ENCODE measurements at regions not wholly inside any gene's neighbourhood (a gene's known extent, or its start where the extent isn't known, plus 50 kb on each side); places are given as distances from the start of the nearest gene placed in this dataset.
"Not testable (repeated sequence)": the region's sequence is repeated elsewhere in the genome, so short reads cannot be mapped to it uniquely, and the experiment has no call there.

GRCh38 chr11:57871231-57871630 lies 109.6 kb downstream of the CTNND1 start:
- DNase-seq: no peak

DNA sequence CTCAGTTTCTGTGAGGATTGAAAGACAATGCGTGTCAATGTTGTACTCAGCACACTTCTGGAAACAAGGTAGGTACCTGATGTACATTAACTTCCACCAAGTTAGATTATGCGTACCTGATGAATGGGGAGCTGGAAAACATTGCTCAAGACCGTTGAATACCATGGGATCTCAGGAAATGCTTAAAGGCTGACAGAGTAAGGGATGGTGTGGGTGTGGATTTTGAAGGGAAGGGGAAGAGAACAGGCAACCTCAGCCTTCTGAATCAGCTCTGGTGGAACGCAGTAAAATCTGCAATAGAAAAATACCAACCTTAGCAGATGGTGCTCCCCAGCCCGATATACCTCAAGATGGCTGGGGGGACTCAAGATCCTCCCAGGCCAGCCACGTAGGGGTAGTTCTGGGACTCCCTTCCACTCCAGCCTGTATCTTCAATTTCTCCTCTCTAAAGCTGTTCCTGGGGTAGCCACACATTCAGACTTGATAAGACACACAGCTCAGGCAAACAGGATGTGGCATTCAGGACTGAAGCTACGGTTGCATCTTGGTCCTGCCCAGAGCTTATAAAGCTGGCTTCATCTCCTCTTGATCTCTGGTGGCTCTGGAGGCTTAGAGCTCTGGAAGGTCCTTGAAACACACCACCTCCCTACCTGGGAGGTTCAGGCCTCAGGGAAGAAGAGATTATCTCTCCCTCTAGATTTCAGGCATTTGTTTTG lies 111.8 kb downstream of the CTNND1 start:
- DNase-seq: no peak

DNA sequence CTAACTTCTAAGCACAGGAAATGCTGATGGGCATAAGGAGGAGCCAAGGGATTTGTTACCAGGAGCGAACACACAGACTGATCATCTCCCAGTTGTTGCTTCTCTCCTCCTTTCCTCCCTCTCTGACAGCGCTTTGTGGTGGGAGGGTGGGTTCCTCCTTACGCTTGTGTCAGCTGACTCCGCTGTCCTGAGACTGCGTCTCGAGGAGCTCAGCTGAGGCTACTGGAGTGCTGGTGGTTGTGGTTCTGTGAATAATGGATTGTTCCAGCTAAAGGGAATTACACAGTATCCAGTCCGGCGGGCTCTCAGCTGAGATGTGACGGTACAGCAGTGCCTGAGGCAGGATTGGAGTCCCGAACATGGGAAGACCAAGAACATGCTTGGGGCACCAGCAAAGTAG lies 113.4 kb downstream of the CTNND1 start:
- no peak for DNase-seq

GRCh38 chr11:57881647-57882046 lies 120.0 kb downstream of the CTNND1 start:
- no peak for DNase-seq

DNA sequence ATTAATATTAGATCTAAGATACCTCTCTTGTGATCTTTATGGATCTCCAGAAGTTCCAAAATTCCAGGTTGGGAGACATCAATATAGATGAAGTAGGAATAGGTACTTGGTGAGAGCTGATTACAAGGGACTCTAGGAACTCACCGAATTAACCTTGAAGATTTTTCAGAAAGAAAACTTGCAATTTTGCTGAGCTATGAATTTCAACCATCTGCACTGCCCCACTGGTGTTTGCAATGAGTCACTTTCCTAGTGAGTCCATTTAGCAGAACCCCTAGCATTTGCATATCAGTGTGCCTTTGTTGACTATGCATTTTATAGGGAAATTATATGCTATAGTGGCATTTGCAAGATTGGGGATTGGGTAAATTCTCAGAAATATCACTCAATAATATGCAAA lies 122.0 kb downstream of the CTNND1 start:
- no peak for DNase-seq

DNA sequence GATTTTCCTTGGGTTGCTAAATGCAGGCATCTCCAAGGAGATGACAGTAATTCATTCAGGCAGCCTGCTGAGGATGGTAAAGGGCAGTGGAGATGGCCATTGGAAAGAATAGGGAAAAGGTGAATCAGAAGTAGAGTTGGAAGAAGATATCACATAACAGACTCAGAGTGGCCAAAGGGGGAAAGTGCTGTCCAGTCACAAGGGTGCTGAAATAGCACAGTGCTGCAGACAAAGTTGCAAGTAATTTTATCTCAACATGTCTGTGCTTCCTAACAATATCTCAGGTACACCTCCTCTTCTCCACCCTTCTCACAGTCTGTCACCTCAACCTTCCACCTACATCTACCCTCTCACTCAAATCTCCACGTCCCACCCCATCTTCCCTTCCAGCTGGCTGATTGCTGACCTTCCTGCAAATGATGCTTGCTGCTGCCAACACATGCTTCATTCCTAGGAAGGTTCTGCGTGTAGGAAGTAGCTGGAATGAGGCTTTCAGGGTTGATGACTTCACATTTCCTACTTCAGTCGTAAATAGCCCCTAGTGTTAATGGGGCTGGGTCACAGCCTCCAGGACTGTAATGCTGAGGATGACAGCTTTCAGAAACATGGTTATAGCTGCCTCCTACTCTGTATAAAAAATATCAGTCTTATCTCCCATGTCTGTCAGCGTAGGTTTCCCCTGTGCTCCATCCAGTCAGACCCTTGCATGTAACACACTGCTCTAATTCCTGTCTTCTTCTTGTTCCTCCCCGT lies 123.9 kb downstream of the CTNND1 start:
- no peak for DNase-seq

- DNase-seq: no peak
Observed at GRCh38 chr11:57888386-57888785, 126.8 kb downstream of the CTNND1 start.

DNA sequence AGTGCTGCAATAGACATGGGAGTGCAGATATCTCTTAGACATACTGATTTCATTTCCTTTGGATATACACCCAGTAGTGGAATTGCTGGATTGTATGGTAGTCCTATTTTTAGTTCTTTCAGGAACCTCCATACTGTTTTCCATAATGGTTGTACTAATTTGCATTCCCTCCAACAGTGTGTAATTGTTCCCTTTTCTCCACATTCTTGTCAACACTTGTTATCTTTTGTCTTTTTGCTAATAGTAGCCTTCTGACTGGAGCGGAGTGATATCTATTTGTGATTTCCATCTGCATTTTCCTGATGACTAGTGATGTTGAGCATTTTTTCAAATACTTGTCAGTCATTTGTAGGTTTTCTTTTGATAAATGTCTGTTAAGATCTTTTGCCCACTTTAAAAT lies 128.9 kb downstream of the CTNND1 start:
- DNase-seq: no peak

DNA sequence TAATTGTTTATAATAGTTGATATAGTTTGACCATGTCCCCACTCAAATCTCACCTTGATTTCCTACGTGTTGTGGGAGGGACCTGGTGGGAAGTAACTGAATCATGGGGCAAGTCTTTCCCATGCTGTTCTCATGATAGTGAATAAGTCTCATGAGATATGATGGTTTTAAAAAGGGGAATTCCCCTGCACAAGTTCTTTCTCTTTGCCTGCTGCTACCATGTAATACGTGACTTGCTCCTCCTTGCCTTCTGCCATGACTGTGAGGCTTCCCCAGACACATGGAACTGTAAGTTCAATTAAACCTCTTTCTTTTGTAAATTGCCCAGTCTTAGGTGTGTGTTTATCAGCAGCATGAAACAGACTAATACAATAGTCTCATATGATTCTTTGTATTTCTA lies 130.5 kb upstream of the OR9Q1 start:
- not testable (repeated sequence) for DNase-seq

GRCh38 chr11:57896361-57897145 lies 127.1 kb upstream of the OR9Q1 start:
- no peak for DNase-seq

GRCh38 chr11:57899378-57899777 lies 124.3 kb upstream of the OR9Q1 start:
- no peak for DNase-seq

- DNase-seq: no peak
Observed at GRCh38 chr11:57900320-57900719, 123.4 kb upstream of the OR9Q1 start.

DNA sequence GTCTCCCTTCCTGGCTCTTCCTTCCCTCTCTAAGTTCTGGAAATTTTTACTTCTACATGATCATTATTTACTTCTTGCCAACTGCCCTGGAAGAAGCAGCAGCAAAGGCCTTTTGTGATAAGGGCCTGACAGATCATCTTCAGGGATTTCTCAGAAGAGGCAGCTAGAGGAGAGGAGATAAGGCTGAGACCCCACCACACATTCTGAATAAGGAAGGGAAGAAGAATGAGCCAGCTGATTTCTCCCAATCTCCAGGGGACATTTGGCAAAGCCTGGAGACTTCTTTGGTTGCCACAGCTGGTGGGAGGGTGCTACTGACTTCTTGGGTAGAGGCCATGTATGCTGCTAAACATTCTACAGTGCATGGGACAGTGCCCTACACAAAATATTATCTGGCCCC lies 122.4 kb upstream of the OR9Q1 start:
- DNase-seq: no peak

DNA sequence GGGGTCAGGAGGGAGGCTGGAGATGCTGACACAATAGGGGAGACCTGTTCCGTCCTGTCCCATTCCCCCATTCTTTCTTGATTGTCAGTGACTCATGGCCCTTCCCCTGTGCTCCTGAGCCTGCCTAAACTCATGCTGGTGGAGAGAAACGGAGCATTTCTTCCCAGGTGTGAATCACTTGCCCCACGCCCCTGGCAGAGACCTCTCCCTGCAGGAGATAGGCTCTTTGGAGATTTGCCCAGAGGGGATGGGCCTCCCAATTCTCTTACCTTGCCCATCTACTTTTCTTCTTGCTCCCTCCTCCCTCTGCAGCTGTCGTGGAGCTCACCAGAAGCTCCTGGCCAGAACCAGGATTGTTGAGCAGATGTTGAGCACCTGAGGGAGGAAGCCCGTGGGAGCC lies 121.9 kb upstream of the OR9Q1 start:
- no peak for DNase-seq

DNA sequence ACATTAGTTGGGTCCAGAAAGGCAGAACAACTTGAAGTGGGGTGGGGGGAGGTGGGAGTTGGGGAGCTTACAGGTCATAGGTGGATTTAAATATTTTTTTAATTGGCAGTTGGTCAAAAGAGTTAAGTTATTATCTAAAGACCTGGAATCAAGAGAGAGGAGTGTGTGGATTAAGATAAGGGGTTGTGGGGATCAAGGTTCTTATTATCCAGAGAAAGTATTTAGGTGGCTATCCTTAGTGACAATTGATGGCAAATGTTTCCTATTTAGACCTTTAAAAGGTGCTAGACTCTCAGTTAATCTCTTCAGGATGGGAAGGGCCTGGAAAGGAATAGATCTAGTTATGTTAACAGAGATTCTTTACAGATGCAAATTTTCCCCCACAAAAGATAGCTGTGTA lies 120.7 kb upstream of the OR9Q1 start:
- no peak for DNase-seq

DNA sequence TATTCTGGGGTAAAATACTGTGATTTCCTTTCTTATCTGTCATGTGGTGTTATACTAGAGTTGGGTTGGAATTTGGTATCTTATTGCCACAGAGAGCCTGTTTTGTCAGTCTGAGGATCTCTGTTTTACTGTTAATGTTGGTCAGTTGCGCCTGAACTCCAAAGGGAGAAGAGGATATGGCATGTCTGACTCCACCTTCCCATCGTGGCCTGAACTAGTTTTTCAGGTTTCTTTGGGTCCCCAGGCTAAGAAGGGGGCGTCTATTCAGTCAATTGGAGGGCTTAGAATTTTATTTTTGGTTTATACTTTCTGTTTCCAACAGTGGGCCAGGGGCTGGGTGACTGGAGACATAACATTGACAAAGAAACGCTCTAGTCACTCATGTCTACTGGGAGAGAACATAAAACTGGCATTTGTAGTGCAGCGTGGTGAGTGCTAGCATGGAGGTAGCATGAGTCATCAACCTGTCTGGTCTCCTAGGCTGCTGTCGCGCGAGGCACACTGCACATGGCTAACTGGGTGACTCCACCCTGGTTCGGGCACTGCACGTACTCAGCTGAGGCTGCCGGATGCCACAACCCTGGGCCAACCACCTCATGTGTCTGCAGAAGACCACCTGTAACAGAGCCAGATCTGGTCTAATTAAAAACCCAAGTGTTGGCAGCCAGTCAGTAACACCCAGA lies 120.1 kb upstream of the OR9Q1 start:
- peak; percentile 25 to 42 for DNase-seq

DNA sequence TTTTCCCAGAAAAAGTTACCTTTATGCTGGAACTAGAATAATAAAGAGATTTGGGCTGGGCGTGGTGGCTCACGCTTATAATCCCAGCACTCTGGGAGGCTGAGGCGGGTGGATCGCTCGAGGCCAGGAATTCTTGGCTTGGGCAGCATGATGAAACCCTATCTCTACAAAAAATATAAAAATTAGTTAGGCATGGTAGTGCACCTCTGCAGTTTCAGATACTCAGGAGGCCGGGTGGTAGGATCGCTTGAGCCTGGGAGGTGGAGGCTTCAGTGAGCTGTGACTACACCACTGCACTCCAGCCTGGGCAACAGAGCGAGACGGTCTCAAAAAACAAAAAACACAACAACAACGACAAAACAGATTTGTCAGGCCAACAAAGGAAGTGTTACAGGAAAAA lies 119.3 kb upstream of the OR9Q1 start:
- DNase-seq: no peak

DNA sequence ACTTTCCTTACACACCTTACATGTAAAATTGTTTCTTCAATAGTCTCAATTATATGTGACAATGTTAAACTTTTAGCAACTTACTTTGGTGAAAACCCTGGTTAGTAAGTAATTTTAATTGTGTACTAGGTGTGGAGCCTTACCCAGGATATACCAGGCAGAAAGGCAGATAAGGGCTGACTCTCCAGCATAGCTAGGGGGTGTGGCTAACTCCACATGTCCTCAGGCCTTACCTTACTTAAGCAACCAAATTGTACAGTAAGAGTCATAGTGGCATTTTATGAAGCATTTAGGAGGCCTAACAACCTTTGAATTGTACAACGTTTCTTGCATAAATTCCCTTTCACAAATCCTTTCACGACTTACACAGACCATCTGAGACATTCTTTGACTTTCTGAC lies 118.2 kb upstream of the OR9Q1 start:
- no peak for DNase-seq

DNA sequence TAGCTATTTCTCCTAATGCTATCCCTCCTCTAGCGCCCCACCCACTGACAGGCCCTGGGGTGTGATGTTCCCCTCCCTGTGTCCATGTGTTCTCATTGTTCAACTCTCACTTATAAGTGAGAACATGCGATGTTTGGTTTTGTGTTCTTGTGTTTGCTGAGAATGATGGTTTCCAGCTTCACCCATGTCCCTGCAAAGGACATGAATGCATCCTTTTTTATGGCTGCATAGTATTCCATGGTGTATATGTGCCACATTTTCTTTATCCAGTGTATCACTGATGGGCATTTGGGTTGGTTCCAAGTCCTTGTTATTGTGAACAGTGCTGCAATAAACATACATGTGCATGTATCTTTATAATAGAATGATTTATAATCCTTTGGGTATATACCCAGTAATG lies 115.3 kb upstream of the OR9Q1 start:
- DNase-seq: not testable (repeated sequence)

GRCh38 chr11:57911522-57911921 lies 112.2 kb upstream of the OR9Q1 start:
- not testable (repeated sequence) for DNase-seq

DNA sequence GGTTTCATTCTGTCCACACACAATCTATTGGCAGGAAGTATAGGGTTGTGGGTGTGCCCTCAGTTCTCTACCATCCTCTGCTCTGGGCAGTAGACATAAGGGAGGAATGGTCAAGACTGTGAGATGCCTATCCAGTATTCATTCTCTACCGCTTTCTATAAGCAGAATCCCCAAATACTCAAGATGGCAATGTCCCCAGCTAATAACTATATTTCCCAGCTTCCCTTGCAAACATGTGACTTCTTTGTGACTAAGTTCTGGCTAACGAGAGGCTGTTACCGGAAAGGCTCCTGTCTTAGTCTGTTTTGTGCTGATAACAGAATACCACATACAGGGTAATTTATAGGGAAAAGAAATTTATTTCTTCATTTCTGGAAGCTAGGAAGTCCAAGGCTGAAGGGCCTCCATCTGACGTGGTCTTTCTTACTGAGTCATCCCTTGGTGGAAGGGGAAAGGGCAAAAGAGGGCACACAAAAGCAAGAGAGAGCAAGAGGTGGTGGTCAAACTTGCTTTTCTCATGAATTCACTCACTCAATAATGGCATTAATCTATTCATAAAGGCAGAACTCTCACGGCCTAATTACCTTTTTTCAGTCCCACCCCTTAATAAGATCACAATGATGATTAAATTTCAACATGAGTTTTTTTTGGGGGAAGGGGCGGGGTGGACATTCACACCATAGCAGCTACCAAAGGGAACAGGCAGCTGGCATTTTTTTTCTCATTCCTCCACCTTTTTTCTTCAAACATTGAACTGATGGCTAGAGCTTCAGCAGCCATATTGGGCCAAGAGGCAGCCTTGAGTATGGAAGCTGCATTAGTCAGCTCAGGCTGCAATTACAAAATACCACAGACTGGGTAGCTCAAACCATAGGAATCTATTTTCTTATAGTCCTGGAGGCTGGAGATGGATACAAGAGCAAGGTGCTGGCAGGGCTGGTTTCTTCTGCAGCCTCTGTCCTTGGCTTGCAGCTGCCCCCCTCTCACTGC lies 109.7 kb upstream of the OR9Q1 start:
- DNase-seq: no peak

GRCh38 chr11:57917632-57918031 lies 106.0 kb upstream of the OR9Q1 start:
- no peak for DNase-seq
